OCI-LY7 (cell line): ENCODE measurements at regions not wholly inside any gene's neighbourhood (a gene's known extent, or its start where the extent isn't known, plus 50 kb on each side); places are given as distances from the start of the nearest gene placed in this dataset.

ENCODE experiments used
- BruUV-seq: library from RNA; stranded (reverse); fragments of 400-500 nt; replicated peaks from 2 replicates; lab custom pipeline; 2021; lab: Mats Ljungman, UMichigan
- CTCF ChIA-PET: fragments of 300-600 bp; sonication (Branson Sonifier 250); formaldehyde crosslinking; loops from one replicate; lab custom pipeline; 2022; ENCODE audit warnings: antibody characterized with exemption; ENCODE audit not compliant: unreplicated experiment; lab: Charles Lee
- POLR2A ChIA-PET: fragments of 300-600 bp; sonication (Branson Sonifier 250); formaldehyde crosslinking; loops from one replicate; lab custom pipeline; 2022; ENCODE audit warnings: antibody characterized with exemption; lab: Charles Lee
- DNase-seq: peaks from one replicate; pipeline ENCODE4 v3.0.0-alpha.2; 2015; ENCODE audit warnings: low spot score
- H2AFZ ChIP-seq: fragments of 200-600 bp; sonication (generic), shearing (Covaris generic); 2 replicates; pipeline ENCODE4 v1.6.1; 2014; ENCODE audit warnings: mild to moderate bottlenecking, antibody characterized with exemption, low read length, moderate library complexity
- H3K27ac ChIP-seq: fragments of 200-600 bp; sonication (generic); 2 replicates; pipeline ENCODE4 v1.5.1; 2014; ENCODE audit warnings: mixed run types, low read depth, mild to moderate bottlenecking, moderate library complexity, low read length, inconsistent platforms; ENCODE audit not compliant: poor library complexity, severe bottlenecking
- H3K36me3 ChIP-seq: fragments of 200-600 bp; sonication (generic); 2 replicates; pipeline ENCODE4 v1.6.1; 2014; ENCODE audit warnings: mild to moderate bottlenecking, antibody characterized with exemption, low read length, moderate library complexity, mixed read lengths; ENCODE audit not compliant: insufficient read depth
- H3K4me1 ChIP-seq: fragments of 200-600 bp; sonication (generic); 2 replicates; pipeline ENCODE4 v1.5.1; 2014; ENCODE audit warnings: mild to moderate bottlenecking, low read length; ENCODE audit not compliant: insufficient read depth, poor library complexity, severe bottlenecking
- H3K4me2 ChIP-seq: fragments of 200-600 bp; sonication (generic); 2 replicates; pipeline ENCODE4 v1.6.1; 2014; ENCODE audit warnings: mild to moderate bottlenecking, low read length
- H3K4me3 ChIP-seq: fragments of 200-600 bp; sonication (generic); 2 replicates; pipeline ENCODE4 v1.5.1; 2014; ENCODE audit warnings: mild to moderate bottlenecking, low read depth, low read length; ENCODE audit not compliant: poor library complexity, severe bottlenecking
- H3K79me2 ChIP-seq: fragments of 200-600 bp; sonication (generic); 2 replicates; pipeline ENCODE4 v1.6.1; 2016; ENCODE audit warnings: low read depth, mild to moderate bottlenecking, low read length, moderate library complexity, mixed read lengths; ENCODE audit not compliant: insufficient read depth
- H3K9me2 ChIP-seq: fragments of 200-600 bp; sonication (generic); 2 replicates; pipeline ENCODE4 v1.6.1; 2016; ENCODE audit warnings: mild to moderate bottlenecking, low read length, mixed read lengths; ENCODE audit not compliant: insufficient read depth
- H3K9me3 ChIP-seq: fragments of 200-600 bp; sonication (generic); 2 replicates; pipeline ENCODE4 v1.6.1; 2014; ENCODE audit warnings: mild to moderate bottlenecking, mixed run types, low read length, mixed read lengths
- H4K20me1 ChIP-seq: fragments of 200-600 bp; sonication (generic); 2 replicates; pipeline ENCODE4 v1.6.1; 2014; ENCODE audit warnings: mild to moderate bottlenecking, antibody characterized with exemption, low read length, moderate library complexity, mixed read lengths; ENCODE audit not compliant: insufficient read depth
- CTCF ChIP-seq: fragments of 200-600 bp; sonication (generic); conservative IDR thresholded peaks from 2 replicates; pipeline ENCODE4 v1.5.1; 2014; ENCODE audit warnings: mild to moderate bottlenecking, antibody characterized with exemption, low read length, moderate library complexity, mixed read lengths
- EZH2phosphoT487 ChIP-seq: fragments of 200-600 bp; sonication (generic); IDR thresholded peaks from 2 replicates; pipeline ENCODE4 v1.6.1; 2018; ENCODE audit warnings: low read depth, borderline replicate concordance, mild to moderate bottlenecking, mixed run types, antibody characterized with exemption, low read length, moderate library complexity, mixed read lengths
- intact Hi-C: fragments of 100-400 bp; cut with micrococcal nuclease; formaldehyde crosslinking; loops from one replicate; pipeline ENCODE4 v1.10.0; 2022; ENCODE audit not compliant: unreplicated experiment

GRCh38 chr3:166011771-166012170 is 174.5 kb upstream of the BCHE start:
- no peak overlapping the region for H3K4me3 ChIP-seq
- BruUV-seq = no TSS peak
- ChIA-PET CTCF (no interaction called here), POLR2A (no interaction called here)
- H2AFZ ChIP-seq = no peak overlapping the region
- no peaks in the 10 kb centered on the region for H4K20me1 ChIP-seq
- no peak overlapping the region for H3K27ac ChIP-seq
- TF ChIP-seq EZH2phosphoT487 = no peak
- no peak for TF ChIP-seq CTCF
- H3K4me2 ChIP-seq = no peak overlapping the region
- no peaks in the 10 kb centered on the region for H3K36me3 ChIP-seq
- H3K79me2 ChIP-seq = no peaks in the 10 kb centered on the region
- no peaks in the 10 kb centered on the region for H3K9me3 ChIP-seq
- no peak for DNase-seq
- H3K9me2 ChIP-seq = no peaks in the 10 kb centered on the region
- no peaks in the 10 kb centered on the region for H3K4me1 ChIP-seq
- intact Hi-C loops = no loop called here

GRCh38 chr3:166005126-166005525 is 167.9 kb upstream of the BCHE start:
- DNase-seq = no peak

GRCh38 chr3:165994293-165994692 is 157.1 kb upstream of the BCHE start:
- no peaks in the 10 kb centered on the region for H3K36me3 ChIP-seq
- no peak for TF ChIP-seq CTCF
- TF ChIP-seq EZH2phosphoT487 = no peak
- H3K4me2 ChIP-seq = no peak overlapping the region
- no peak for DNase-seq
- no peak overlapping the region for H2AFZ ChIP-seq
- H3K4me1 ChIP-seq = no peaks in the 10 kb centered on the region
- no peak overlapping the region for H3K27ac ChIP-seq
- H3K9me3 ChIP-seq = no peaks in the 10 kb centered on the region
- no peaks in the 10 kb centered on the region for H3K9me2 ChIP-seq
- ChIA-PET CTCF (no interaction called here), POLR2A (no interaction called here)
- no peaks in the 10 kb centered on the region for H4K20me1 ChIP-seq
- intact Hi-C loops = no loop called here
- H3K79me2 ChIP-seq = no peaks in the 10 kb centered on the region
- H3K4me3 ChIP-seq = no peak overlapping the region
- BruUV-seq = no TSS peak

More at GRCh38 chr3:166005126-166005525, 167.9 kb upstream of the BCHE start:
- POLR2A ChIA-PET = interaction anchor here (0.6 kb wide), 1 partner anchor 9 kb away, joined by 3 read pairs; no protein-coding TSS in a partner anchor
- Histone ChIP-seq H3K79me2 (no peaks in the 10 kb centered on the region), H3K36me3 (no peaks in the 10 kb centered on the region), H3K4me3 (no peak overlapping the region), H3K27ac (no peak overlapping the region), H3K9me2 (no peaks in the 10 kb centered on the region), H3K4me2 (no peak overlapping the region), H3K4me1 (no peaks in the 10 kb centered on the region), H2AFZ (no peak overlapping the region), H3K9me3 (no peaks in the 10 kb centered on the region), H4K20me1 (no peaks in the 10 kb centered on the region)
- no peak for TF ChIP-seq CTCF
- no peak for TF ChIP-seq EZH2phosphoT487
- BruUV-seq = no TSS peak
- CTCF ChIA-PET = no interaction called here
- intact Hi-C loops = no loop called here
